CD4-positive, alpha-beta T cell (primary cell): ENCODE measurements at regions not wholly inside any gene's neighbourhood (a gene's known extent, or its start where the extent isn't known, plus 50 kb on each side); places are given as distances from the start of the nearest gene placed in this dataset.

Experiments used
- ATAC-seq: fragments of 200-7000 bp; cut with Tn5 transposase; one replicate; pipeline ENCODE4 v1.10.0; 2022; ENCODE audit warnings: mild to moderate bottlenecking; ENCODE audit not compliant: poor library complexity
- CTCF ChIA-PET: fragments of 350-600 bp; sonication (Branson Sonifier 250); formaldehyde crosslinking; loops from one replicate; lab custom pipeline; 2021; ENCODE audit warnings: antibody characterized with exemption, inconsistent platforms; lab: Charles Lee
- POLR2A ChIA-PET: fragments of 350-600 bp; sonication (Branson Sonifier 250); formaldehyde crosslinking; loops from one replicate; lab custom pipeline; 2021; ENCODE audit warnings: antibody characterized with exemption, inconsistent platforms; lab: Charles Lee
- DNase-seq, 14 experiments: peaks; one replicate each; pipeline ENCODE4 v3.0.0-alpha.2; 2013 to 2020; ENCODE audit warnings: mixed read lengths in 2 of 14
- H3K27ac ChIP-seq, 2 donors: one replicate each; pipeline versions ENCODE4 v1.5.1 to v1.7.0; 2013; ENCODE audit warnings: low read length in 2 of 2, low read depth in 1 of 2, mild to moderate bottlenecking in 1 of 2
- H3K27me3 ChIP-seq, 2 experiments: 1 replicate in 1 of 2; 2 replicates in 1 of 2; pipeline versions ENCODE4 v1.6.1 to v1.7.0; 2013; ENCODE audit warnings: low read length in 2 of 2, control low read depth in 1 of 2, mild to moderate bottlenecking in 1 of 2, moderate library complexity in 1 of 2; ENCODE audit not compliant: insufficient read depth in 2 of 2, control insufficient read depth in 1 of 2
- H3K36me3 ChIP-seq: one replicate; pipeline ENCODE4 v1.6.1; 2013; ENCODE audit warnings: low read length, control low read depth; ENCODE audit not compliant: insufficient read depth
- H3K4me1 ChIP-seq: one replicate; pipeline ENCODE4 v1.6.1; 2013; ENCODE audit warnings: low read length, control low read depth; ENCODE audit not compliant: insufficient read depth
- H3K4me3 ChIP-seq: one replicate; pipeline ENCODE4 v1.5.1; 2013; ENCODE audit warnings: mild to moderate bottlenecking, low read length, moderate library complexity
- H3K9me3 ChIP-seq, 2 experiments: 1 replicate in 1 of 2; 2 replicates in 1 of 2; pipeline versions ENCODE4 v1.6.1 to v1.7.0; 2013; ENCODE audit warnings: low read length in 2 of 2, mild to moderate bottlenecking in 2 of 2, control low read depth in 1 of 2, moderate library complexity in 1 of 2; ENCODE audit not compliant: control insufficient read depth in 1 of 2, insufficient read depth in 1 of 2
- H3K27ac Mint-ChIP-seq: one replicate; pipeline ENCODE4 v1.8.0; 2020; ENCODE audit warnings: mixed read lengths
- H3K27me3 Mint-ChIP-seq: one replicate; pipeline ENCODE4 v1.8.0; 2021; ENCODE audit warnings: mixed read lengths
- H3K36me3 Mint-ChIP-seq: one replicate; pipeline ENCODE4 v1.8.0; 2021; ENCODE audit warnings: low read depth, mixed read lengths
- H3K4me1 Mint-ChIP-seq: one replicate; pipeline ENCODE4 v1.8.0; 2021; ENCODE audit warnings: low read depth, mixed read lengths
- H3K4me3 Mint-ChIP-seq: one replicate; pipeline ENCODE4 v1.8.0; 2020; ENCODE audit warnings: mild to moderate bottlenecking, mixed read lengths
- H3K9me3 Mint-ChIP-seq: one replicate; pipeline ENCODE4 v1.8.0; 2020; ENCODE audit warnings: mixed read lengths
- intact Hi-C, 2 experiments: fragments of 100-400 bp; cut with DNase I in 1 of 2; cut with micrococcal nuclease in 1 of 2; formaldehyde crosslinking; loops; one replicate each; pipeline versions ENCODE4 v1.15.1 to v1.9.0; 2023 to 2025; cut with DNase I, micrococcal nuclease
- TF ChIP-seq, protein P1 (sequence below): fragments of 200-600 bp; IDR thresholded peaks from one replicate; pipeline ENCODE4 v1.8.0; 2022; ENCODE audit warnings: antibody characterized with exemption, mild to moderate bottlenecking

DNA sequence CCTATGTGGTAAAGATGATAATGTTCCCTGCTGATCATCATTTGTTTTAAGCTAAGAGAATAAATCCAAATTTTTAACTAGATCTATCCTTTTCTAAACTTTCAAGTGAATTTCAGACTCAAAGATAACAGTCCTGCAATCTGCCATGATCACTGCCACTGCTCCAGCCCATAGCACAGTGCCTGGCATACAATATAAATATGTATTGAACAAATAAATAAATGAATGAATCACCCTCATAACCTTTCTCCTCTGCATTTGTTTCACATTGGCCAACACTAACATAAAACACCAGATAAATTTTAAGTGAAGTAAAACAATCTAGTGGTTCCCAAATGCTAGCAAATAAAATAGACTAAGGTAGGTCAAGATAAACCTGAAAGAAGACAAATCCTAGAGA, 439.0 kb downstream of the GPM6A start:
- CTCF ChIA-PET: no interaction called here
- TF ChIP-seq, protein P1, sequence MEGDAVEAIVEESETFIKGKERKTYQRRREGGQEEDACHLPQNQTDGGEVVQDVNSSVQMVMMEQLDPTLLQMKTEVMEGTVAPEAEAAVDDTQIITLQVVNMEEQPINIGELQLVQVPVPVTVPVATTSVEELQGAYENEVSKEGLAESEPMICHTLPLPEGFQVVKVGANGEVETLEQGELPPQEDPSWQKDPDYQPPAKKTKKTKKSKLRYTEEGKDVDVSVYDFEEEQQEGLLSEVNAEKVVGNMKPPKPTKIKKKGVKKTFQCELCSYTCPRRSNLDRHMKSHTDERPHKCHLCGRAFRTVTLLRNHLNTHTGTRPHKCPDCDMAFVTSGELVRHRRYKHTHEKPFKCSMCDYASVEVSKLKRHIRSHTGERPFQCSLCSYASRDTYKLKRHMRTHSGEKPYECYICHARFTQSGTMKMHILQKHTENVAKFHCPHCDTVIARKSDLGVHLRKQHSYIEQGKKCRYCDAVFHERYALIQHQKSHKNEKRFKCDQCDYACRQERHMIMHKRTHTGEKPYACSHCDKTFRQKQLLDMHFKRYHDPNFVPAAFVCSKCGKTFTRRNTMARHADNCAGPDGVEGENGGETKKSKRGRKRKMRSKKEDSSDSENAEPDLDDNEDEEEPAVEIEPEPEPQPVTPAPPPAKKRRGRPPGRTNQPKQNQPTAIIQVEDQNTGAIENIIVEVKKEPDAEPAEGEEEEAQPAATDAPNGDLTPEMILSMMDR: no peak
- ATAC-seq (no peak), DNase-seq (no peak)
- H3K4me1 Mint-ChIP-seq: no peaks in the 10 kb centered on the region
- H3K9me3 Mint-ChIP-seq: peaks cover 2% of the 10 kb centered on the region
- H3K4me3 Mint-ChIP-seq: no peak overlapping the region
- Histone ChIP-seq H3K27me3 (no peaks in the 10 kb centered on the region), H3K9me3 (peaks cover 0 to 12% of the 10 kb centered on the region in 2 experiments), H3K4me1 (no peaks in the 10 kb centered on the region), H3K4me3 (no peak overlapping the region), H3K36me3 (no peaks in the 10 kb centered on the region), H3K27ac (no peak overlapping the region)
- intact Hi-C loops: no loop called here
- no peak overlapping the region for H3K27ac Mint-ChIP-seq
- no peaks in the 10 kb centered on the region for H3K27me3 Mint-ChIP-seq
- POLR2A ChIA-PET: no interaction called here
- H3K36me3 Mint-ChIP-seq: no peaks in the 10 kb centered on the region

DNA sequence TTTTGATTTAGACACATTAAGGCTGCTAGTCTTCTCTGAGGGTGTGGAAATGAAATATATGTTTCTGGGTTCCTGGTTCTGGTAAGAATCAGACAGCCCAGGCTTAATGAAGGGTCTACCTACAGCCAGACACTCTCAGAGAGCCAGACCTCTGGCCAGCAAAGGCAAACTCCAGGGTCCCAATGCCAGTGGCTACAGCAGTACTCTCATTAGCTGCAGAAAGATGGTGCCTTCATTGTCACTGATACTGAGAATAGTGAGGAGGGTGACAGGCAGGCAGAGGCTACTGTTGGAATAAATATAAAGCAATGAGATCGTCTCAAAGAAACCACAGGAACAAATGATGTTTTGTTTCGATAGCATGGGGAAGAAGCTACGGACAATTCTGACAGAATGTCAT, 437.6 kb downstream of the GPM6A start:
- TF ChIP-seq, protein P1: no peak
- DNase-seq (no peak), ATAC-seq (no peak)
- H3K27me3 Mint-ChIP-seq: no peaks in the 10 kb centered on the region
- ChIA-PET CTCF (no interaction called here), POLR2A (no interaction called here)
- peaks cover 2% of the 10 kb centered on the region for H3K9me3 Mint-ChIP-seq
- no peaks in the 10 kb centered on the region for H3K4me1 Mint-ChIP-seq
- no peak overlapping the region for H3K27ac ChIP-seq
- peaks cover 0 to 12% of the 10 kb centered on the region in 2 experiments for H3K9me3 ChIP-seq
- intact Hi-C loops: no loop called here
- no peak overlapping the region for H3K4me3 Mint-ChIP-seq
- H3K27ac Mint-ChIP-seq: no peak overlapping the region
- no peaks in the 10 kb centered on the region for H3K4me1 ChIP-seq
- H3K27me3 ChIP-seq: no peaks in the 10 kb centered on the region
- H3K36me3 ChIP-seq: no peaks in the 10 kb centered on the region
- no peak overlapping the region for H3K4me3 ChIP-seq
- no peaks in the 10 kb centered on the region for H3K36me3 Mint-ChIP-seq

DNA sequence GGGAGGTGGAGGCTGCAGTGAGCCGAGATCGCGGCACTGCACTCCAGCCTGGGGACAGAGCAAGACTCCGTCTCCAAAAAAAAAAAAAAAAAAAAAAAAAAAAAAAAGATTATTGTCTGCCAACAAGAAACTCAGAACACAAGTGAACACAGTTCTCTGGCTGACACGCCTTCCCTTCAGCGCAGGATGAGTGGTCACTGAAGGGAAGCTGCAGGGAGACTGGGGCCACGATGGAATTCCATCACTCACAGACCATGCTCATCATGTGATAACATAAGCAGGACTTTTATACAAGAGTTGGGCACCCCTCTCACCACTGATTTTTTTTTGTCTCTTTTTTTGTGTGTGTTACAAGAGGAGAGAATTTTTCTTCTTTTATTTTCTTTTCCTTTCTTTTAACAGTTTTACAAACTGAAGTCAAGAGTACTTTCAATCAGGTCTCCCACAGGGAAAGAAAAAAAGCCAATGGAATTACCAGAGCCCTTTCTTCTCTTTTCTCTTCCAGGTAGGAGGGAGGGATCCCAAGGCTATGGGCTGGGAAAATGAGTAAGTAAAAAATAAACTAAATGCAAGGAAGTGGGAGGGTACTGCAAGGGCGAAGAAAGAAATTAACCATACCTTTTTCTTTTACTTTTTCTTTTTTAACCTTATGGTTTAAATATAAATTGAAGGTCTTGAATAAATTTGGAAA, 435.6 kb downstream of the GPM6A start:
- DNase-seq: no peak
- Histone ChIP-seq H3K36me3 (no peaks in the 10 kb centered on the region), H3K4me1 (no peaks in the 10 kb centered on the region), H3K4me3 (no peak overlapping the region), H3K27me3 (no peaks in the 10 kb centered on the region), H3K27ac (no peak overlapping the region), H3K9me3 (peaks cover 0 to 11% of the 10 kb centered on the region in 2 experiments)
- no peak overlapping the region for H3K27ac Mint-ChIP-seq
- no peaks in the 10 kb centered on the region for H3K27me3 Mint-ChIP-seq
- ChIA-PET CTCF (interaction anchor here (0.7 kb wide), 1 partner anchor 101 kb away, joined by 3 read pairs; no protein-coding TSS in a partner anchor), POLR2A (no interaction called here)
- no peak for ATAC-seq
- no peaks in the 10 kb centered on the region for H3K4me1 Mint-ChIP-seq
- H3K9me3 Mint-ChIP-seq: peaks cover 2% of the 10 kb centered on the region
- TF ChIP-seq, protein P1: no peak
- H3K4me3 Mint-ChIP-seq: no peak overlapping the region
- intact Hi-C loops: no loop called here
- no peaks in the 10 kb centered on the region for H3K36me3 Mint-ChIP-seq
